Lower leg skin (tissue), 3 donors: ENCODE measurements at regions not wholly inside any gene's neighbourhood (a gene's known extent, or its start where the extent isn't known, plus 50 kb on each side); places are given as distances from the start of the nearest gene placed in this dataset.

Experiments
- CTCF ChIP-seq, 3 donors: fragments of 450-650 bp; IDR thresholded peaks; one replicate each; pipeline ENCODE4 v1.5.1; 2016; ENCODE audit warnings: antibody characterized with exemption in 3 of 3, mild to moderate bottlenecking in 3 of 3, moderate library complexity in 2 of 3
- POLR2A ChIP-seq, 2 donors: fragments of 450-650 bp; IDR thresholded peaks; one replicate each; pipeline ENCODE4 v1.6.1; 2016 to 2017; ENCODE audit warnings: antibody characterized with exemption in 2 of 2, mild to moderate bottlenecking in 1 of 2, moderate library complexity in 1 of 2

- TF ChIP-seq CTCF (IDR thresholded peaks at IDR 0.05) (no peak), POLR2A (IDR thresholded peaks at IDR 0.05) (no peak)
These were observed 128.7 kb downstream of the CTTN start for GRCh38 chr11:70527046-70527395.
